ENCODE measurements at regions not wholly inside any gene's neighbourhood (a gene's known extent, or its start where the extent isn't known, plus 50 kb on each side); places are given as distances from the start of the nearest gene placed in this dataset.

- no peaks in the 10 kb centered on the region for H3K4me1 Mint-ChIP-seq
- Histone ChIP-seq H3K4me1 (ENCODE audit: insufficient read depth) (no peaks in the 10 kb centered on the region), H3K27ac (ENCODE audit: low read depth) (no peak overlapping the region), H2AFZ (no peak overlapping the region), H4K20me1 (replicated peaks; ENCODE audit: insufficient read depth) (no peaks in the 10 kb centered on the region), H3K79me2 (replicated peaks; ENCODE audit: insufficient read depth) (no peaks in the 10 kb centered on the region), H3K4me2 (no peak overlapping the region), H3K4me3 (no peak overlapping the region), H3F3A (replicated peaks; ENCODE audit: low read depth) (no peaks in the 10 kb centered on the region), H3K27me3 (ENCODE audit: insufficient read depth) (no peaks in the 10 kb centered on the region), H3K9me2 (ENCODE audit: insufficient read depth) (no peaks in the 10 kb centered on the region), H3K36me3 (ENCODE audit: insufficient read depth) (no peaks in the 10 kb centered on the region)
- H3K36me3 Mint-ChIP-seq (ENCODE audit: low read depth) = no peaks in the 10 kb centered on the region
- no peak overlapping the region for H3K4me3 Mint-ChIP-seq
- no peak overlapping the region for H3K27ac Mint-ChIP-seq
- DNase-seq (ENCODE audit: low spot score) = no peak
- no peaks in the 10 kb centered on the region for H3K9me3 Mint-ChIP-seq
- peaks cover 2% of the 10 kb centered on the region for H3K27me3 Mint-ChIP-seq (ENCODE audit: insufficient read depth, low read depth, poor library complexity)
- no peak for ATAC-seq
- TF ChIP-seq REST (IDR thresholded peaks at IDR 0.05; ENCODE audit: unreplicated experiment) (no peak), EZH2 (IDR thresholded peaks at IDR 0.05; ENCODE audit: low read depth, unreplicated experiment) (no peak), STAT1 (IDR thresholded peaks at IDR 0.05; ENCODE audit: unreplicated experiment) (no peak), ZNF331 (CRISPR knock-in tag; IDR thresholded peaks at IDR 0.05; ENCODE audit: low read depth) (no peak), CTCF (conservative IDR thresholded peaks at IDR 0.05; ENCODE audit: low read depth in 2 of 2) (no peak), CREB1 (CRISPR knock-in tag; IDR thresholded peaks at IDR 0.05; ENCODE audit: low read depth) (no peak), POLR2AphosphoS5 (IDR thresholded peaks at IDR 0.05; ENCODE audit: low read depth) (no peak), EZH2phosphoT487 (IDR thresholded peaks at IDR 0.05; ENCODE audit: unreplicated experiment) (no peak), ETS1 (IDR thresholded peaks at IDR 0.05) (no peak)
These were observed 74.1 kb upstream of the CCL21 start for GRCh38 chr9:34783951-34784487.

- H2AFZ ChIP-seq = no peak overlapping the region
- Mint-ChIP-seq H3K36me3 (ENCODE audit: low read depth) (no peaks in the 10 kb centered on the region), H3K9me3 (no peaks in the 10 kb centered on the region), H3K4me1 (no peaks in the 10 kb centered on the region), H3K27ac (no peak overlapping the region), H3K27me3 (ENCODE audit: insufficient read depth, low read depth, poor library complexity) (no peaks in the 10 kb centered on the region), H3K4me3 (no peak overlapping the region)
- H3K4me2 ChIP-seq = no peak overlapping the region
- H3K9me2 ChIP-seq (ENCODE audit: insufficient read depth) = no peaks in the 10 kb centered on the region
- H4K20me1 ChIP-seq (replicated peaks; ENCODE audit: insufficient read depth) = no peaks in the 10 kb centered on the region
- H3K36me3 ChIP-seq (ENCODE audit: insufficient read depth) = no peaks in the 10 kb centered on the region
- no peaks in the 10 kb centered on the region for H3K79me2 ChIP-seq (replicated peaks; ENCODE audit: insufficient read depth)
- H3K27ac ChIP-seq (ENCODE audit: low read depth) = no peak overlapping the region
- no peaks in the 10 kb centered on the region for H3F3A ChIP-seq (replicated peaks; ENCODE audit: low read depth)
- no peaks in the 10 kb centered on the region for H3K4me1 ChIP-seq (ENCODE audit: insufficient read depth)
- ATAC-seq (no peak), DNase-seq (ENCODE audit: low spot score) (no peak)
- no peaks in the 10 kb centered on the region for H3K27me3 ChIP-seq (ENCODE audit: insufficient read depth)
- H3K4me3 ChIP-seq = no peak overlapping the region
- no peak for TF ChIP-seq CREB1 (CRISPR knock-in tag; IDR thresholded peaks at IDR 0.05; ENCODE audit: low read depth)
- TF ChIP-seq ZNF331 (CRISPR knock-in tag; IDR thresholded peaks at IDR 0.05; ENCODE audit: low read depth) = no peak
- no peak for TF ChIP-seq ETS1 (IDR thresholded peaks at IDR 0.05)
- no peak for TF ChIP-seq JUNB (IDR thresholded peaks at IDR 0.05; ENCODE audit: unreplicated experiment)
- no peak for TF ChIP-seq POLR2AphosphoS5 (IDR thresholded peaks at IDR 0.05; ENCODE audit: low read depth)
- TF ChIP-seq STAT1 (IDR thresholded peaks at IDR 0.05; ENCODE audit: unreplicated experiment) = no peak
- TF ChIP-seq EZH2 (IDR thresholded peaks at IDR 0.05; ENCODE audit: low read depth, unreplicated experiment) = no peak
- no peak for TF ChIP-seq REST (IDR thresholded peaks at IDR 0.05; ENCODE audit: unreplicated experiment)
These were observed 72.4 kb upstream of the CCL21 start for GRCh38 chr9:34782372-34782771.
